Activated naive CD4-positive, alpha-beta T cell (primary cell): ENCODE measurements at regions not wholly inside any gene's neighbourhood (a gene's known extent, or its start where the extent isn't known, plus 50 kb on each side); places are given as distances from the start of the nearest gene placed in this dataset.
"Not testable (repeated sequence)": the region's sequence is repeated elsewhere in the genome, so short reads cannot be mapped to it uniquely, and the experiment has no call there.

ENCODE experiments used
- DNase-seq, 4 experiments: peaks; one replicate each; lab custom pipeline; 2025; lab: John Stamatoyannopoulos, UW

GRCh38 chr20:53748176-53748575 lies 154.5 kb upstream of the ZNF217 start:
- no peak for DNase-seq

GRCh38 chr20:53743607-53744260 lies 150.1 kb upstream of the ZNF217 start:
- no peak for DNase-seq

GRCh38 chr20:53742685-53743081 lies 149.0 kb upstream of the ZNF217 start:
- DNase-seq, result no peak

GRCh38 chr20:53741726-53742028 lies 148.0 kb upstream of the ZNF217 start:
- no peak for DNase-seq

DNA sequence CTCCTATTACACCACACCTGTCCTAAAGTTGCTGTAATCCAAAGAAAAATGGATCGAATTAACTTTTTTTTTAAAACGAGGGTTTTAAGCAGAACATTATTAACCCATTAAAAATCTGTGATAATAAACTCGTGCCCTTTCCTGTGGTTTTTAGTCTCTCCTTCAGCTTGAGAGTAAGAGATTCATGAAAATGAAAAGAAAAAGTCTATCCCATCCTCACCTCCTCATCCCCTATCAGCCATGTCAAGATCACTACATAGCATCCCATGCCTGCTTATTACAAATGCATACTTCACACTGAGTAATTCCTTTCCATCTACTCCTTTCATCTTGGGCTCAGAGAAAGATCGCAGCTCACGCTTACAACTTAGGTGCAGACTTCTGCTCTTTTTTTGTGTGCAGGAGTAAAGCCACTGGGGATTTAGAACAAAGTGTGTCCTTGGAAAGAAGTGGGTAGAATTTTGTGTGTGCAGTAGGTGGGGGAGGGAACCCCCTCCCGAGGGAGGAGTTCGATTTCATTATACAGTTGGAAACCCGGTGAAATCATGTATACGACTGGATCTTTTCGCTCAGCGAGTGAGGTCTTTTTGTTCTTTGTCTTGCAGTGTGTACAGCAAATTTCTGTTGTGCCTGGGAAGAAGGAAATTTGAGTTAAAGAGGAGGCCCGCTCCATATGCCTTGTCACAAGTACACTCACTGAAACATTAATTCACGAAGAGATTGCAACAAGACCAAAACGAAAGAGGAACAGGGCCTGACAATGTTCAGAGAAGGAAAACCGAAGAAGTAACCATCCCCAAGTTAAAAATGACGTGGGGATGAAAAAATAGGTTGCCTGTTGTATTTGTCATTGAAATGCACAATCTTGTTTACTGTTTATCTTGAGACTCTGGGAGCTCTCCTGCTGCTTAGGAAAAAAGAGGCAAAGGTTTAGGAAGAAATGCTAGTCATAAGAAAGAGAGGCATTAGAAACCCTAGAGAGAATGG lies 146.5 kb upstream of the ZNF217 start:
- no peak for DNase-seq

DNA sequence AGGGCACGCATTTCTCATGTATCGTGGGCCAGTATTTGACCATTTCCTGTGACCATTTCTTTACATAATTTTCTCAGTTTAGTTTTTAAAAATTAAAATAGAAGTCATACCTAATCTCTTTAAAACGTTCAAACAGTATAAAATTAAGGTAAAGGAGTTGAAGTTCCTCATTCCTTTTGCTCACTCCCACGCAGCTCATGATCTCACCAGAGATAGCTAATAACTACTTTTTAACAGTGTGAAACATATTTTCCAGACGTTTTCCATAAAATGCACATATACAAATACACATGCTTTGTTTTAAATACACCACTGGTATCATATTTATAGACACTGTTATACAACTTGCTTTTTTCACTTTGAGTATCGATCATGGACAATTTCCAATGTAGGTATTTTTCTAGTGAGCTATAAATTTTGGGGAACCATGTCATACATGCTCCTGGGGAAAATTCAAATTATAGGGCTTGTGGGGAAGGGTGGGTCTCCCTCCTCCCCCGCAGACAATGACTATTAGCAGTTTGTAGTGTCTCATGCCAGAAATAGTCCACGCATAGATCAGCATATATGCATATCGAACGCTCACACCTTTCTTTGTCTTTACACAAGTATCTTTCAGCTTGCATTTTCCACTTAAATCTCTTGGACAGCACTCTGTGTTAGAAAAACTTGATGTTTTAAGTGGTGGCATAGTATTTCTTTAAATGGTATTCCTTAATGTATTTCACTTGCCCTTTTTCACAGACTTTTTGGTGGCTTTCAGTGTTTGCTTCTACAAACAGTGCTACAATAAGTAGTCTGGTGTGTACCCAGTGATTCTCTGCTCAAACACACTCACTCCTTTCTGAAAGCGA lies 145.5 kb upstream of the ZNF217 start:
- no peak for DNase-seq

DNA sequence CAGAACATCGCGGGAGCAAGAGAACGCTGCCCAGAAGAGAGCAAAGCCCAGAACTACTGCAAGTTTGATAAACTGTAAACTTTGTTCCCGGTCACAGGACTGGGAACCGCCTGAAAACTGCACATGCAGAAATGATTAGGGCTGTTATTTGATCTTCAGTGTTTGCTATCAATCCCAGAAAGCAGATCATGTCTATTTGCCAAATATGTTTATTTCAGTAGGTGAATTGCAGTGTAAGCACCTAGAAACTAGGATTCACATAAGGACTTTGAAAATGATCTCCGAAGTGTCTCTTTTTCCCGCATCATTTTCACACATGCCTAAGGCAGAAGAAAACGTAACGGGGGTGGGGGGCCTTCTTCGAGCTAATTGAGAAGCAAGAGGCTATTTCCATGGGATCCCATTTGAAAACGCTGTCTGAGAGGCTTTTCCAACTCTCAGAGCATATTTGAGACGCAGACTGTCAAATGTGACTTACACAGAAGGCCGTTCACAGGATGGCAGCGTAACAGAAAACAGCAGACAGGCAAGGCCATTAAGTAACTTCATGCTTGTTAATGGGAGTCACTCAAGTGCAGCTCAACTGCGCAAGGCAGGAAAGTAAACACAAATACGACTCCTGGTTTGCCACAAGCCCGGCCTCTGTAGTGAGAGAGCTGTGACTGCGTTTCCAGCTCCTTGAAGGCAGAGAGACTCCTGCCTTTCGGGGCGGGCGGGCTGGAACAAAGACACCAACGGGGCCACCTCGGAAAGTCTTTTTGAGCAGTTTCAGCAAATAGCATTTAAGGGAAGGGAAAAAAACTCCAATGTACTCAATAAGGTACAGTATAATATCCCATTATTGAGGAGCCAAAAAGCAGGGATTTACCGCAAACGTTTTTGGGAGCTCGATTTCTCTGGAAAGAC lies 144.7 kb upstream of the ZNF217 start:
- no peak for DNase-seq

GRCh38 chr20:53737396-53738038 lies 143.9 kb upstream of the ZNF217 start:
- no peak for DNase-seq

GRCh38 chr20:53736757-53737395 lies 143.2 kb upstream of the ZNF217 start:
- DNase-seq, result no peak

GRCh38 chr20:53736122-53736756 lies 142.6 kb upstream of the ZNF217 start:
- no peak for DNase-seq

DNA sequence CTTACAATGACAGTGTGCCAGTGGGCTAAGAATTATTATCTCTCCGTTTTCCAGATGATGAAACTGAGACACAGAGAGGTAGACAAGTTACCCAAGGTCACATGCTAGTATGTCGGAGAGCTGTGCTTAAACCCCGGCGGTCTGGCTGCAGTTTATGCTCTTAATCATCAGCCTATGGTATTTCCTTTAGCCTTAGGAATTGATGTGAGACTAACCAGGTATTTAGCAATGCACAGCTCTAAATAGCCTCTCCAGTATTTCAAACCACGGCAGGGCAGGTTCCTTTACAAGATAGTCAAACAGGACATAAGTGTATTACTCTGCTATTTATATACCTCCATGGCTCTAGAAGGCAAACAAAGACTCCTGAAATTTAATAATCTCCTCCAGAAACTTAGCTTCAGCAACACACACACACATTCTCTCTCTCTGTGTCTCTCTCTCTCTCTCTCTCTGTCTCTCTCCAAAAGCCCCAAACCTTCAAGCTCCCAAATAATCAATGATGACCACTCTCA lies 142.0 kb upstream of the ZNF217 start:
- DNase-seq, result no peak

GRCh38 chr20:53734006-53734688 lies 140.5 kb upstream of the ZNF217 start:
- DNase-seq, result no peak

- DNase-seq, result no peak
These were observed 138.0 kb upstream of the ZNF217 start for GRCh38 chr20:53731595-53731994.

DNA sequence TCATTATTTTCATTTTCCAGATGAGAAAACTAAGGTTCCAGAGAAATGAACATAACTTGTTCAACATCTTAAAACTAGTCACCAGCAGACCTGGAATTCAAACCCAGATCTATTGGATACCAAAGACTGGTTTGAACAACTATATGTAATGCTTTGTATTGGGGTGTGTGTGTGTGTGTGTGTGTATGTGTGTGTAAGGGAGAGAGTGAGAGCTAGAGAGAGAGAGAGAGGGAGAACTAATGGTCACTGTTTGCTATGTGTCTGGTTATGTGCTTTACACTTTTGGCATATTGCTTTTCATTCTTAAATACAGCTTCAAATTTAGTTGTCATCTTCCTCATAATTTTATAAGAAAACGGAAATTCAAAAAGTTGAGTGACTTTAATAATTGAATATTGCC lies 134.7 kb upstream of the ZNF217 start:
- no peak for DNase-seq

- DNase-seq, result not testable (repeated sequence)
These were observed 133.6 kb upstream of the ZNF217 start for GRCh38 chr20:53727239-53727638.

GRCh38 chr20:53725575-53725970 lies 131.9 kb upstream of the ZNF217 start:
- no peak for DNase-seq

- no peak for DNase-seq
These were observed 130.0 kb upstream of the ZNF217 start for GRCh38 chr20:53723621-53724020.

- no peak for DNase-seq
These were observed 129.4 kb upstream of the ZNF217 start for GRCh38 chr20:53723045-53723444.

GRCh38 chr20:53722515-53723036 lies 128.9 kb upstream of the ZNF217 start:
- no peak for DNase-seq
